Ureter (tissue), 1 donor: ENCODE measurements at regions not wholly inside any gene's neighbourhood (a gene's known extent, or its start where the extent isn't known, plus 50 kb on each side); places are given as distances from the start of the nearest gene placed in this dataset.

Experiments
- DNase-seq: peaks from one replicate; pipeline ENCODE4 v3.0.0-alpha.2; 2020; ENCODE audit warnings: low spot score
- donor health status: DM: yes; HTN: yes; CAD: no.

GRCh38 chr5:5558638-5559527 lies 136.4 kb downstream of the ICE1 start:
- DNase-seq = no peak

- DNase-seq = no peak
Measured at GRCh38 chr5:5558102-5558501, 135.6 kb downstream of the ICE1 start.

GRCh38 chr5:5551499-5551898 lies 129.0 kb downstream of the ICE1 start:
- DNase-seq = no peak

GRCh38 chr5:5546408-5546807 lies 123.9 kb downstream of the ICE1 start:
- no peak for DNase-seq

GRCh38 chr5:5544094-5544663 lies 121.7 kb downstream of the ICE1 start:
- no peak for DNase-seq

GRCh38 chr5:5542654-5543053 lies 120.2 kb downstream of the ICE1 start:
- no peak for DNase-seq

GRCh38 chr5:5540065-5540464 lies 117.6 kb downstream of the ICE1 start:
- no peak for DNase-seq
